HepG2 (cell line): ENCODE measurements at regions not wholly inside any gene's neighbourhood (a gene's known extent, or its start where the extent isn't known, plus 50 kb on each side); places are given as distances from the start of the nearest gene placed in this dataset.

ENCODE experiments used
- CBX5 ChIP-seq: sonication (generic); formaldehyde crosslinking; IDR thresholded peaks from 2 replicates; pipeline ENCODE4 v1.4.0; 2020; ENCODE audit warnings: missing genetic modification reagents, borderline replicate concordance
- CEBPG ChIP-seq: IDR thresholded peaks from 2 replicates; pipeline ENCODE4 v1.6.1; 2016
- NPAS2 ChIP-seq: sonication (generic); formaldehyde crosslinking; IDR thresholded peaks from 2 replicates; pipeline ENCODE4 v1.8.0; 2022; ENCODE audit warnings: mild to moderate bottlenecking, missing genetic modification reagents, borderline replicate concordance
- PRPF4 ChIP-seq: fragments of 200-400 bp; formaldehyde crosslinking; IDR thresholded peaks from 2 replicates; pipeline ENCODE4 v1.6.1; 2016; ENCODE audit warnings: low read length, low read depth; ENCODE audit not compliant: poor library complexity, severe bottlenecking
- THRA ChIP-seq: sonication (generic); formaldehyde crosslinking; IDR thresholded peaks from 2 replicates; pipeline ENCODE4 v1.4.0; 2020; ENCODE audit warnings: missing genetic modification reagents, borderline replicate concordance
- ZFX ChIP-seq: sonication (generic); formaldehyde crosslinking; IDR thresholded peaks from 2 replicates; pipeline ENCODE4 v1.4.0; 2020; ENCODE audit warnings: mild to moderate bottlenecking, low read depth, missing genetic modification reagents, moderate library complexity
- ZNF335 ChIP-seq: sonication (generic); formaldehyde crosslinking; IDR thresholded peaks from 2 replicates; pipeline ENCODE4 v1.4.0; 2020; ENCODE audit warnings: missing genetic modification reagents
- ZNF644 ChIP-seq: IDR thresholded peaks from 2 replicates; pipeline ENCODE4 v1.6.1; 2016; ENCODE audit warnings: low read depth
- ZNF768 ChIP-seq: sonication (generic); formaldehyde crosslinking; IDR thresholded peaks from 2 replicates; pipeline ENCODE4 v1.4.0; 2020; ENCODE audit warnings: missing genetic modification reagents
- TF ChIP-seq, protein P1 (sequence below): sonication (generic); formaldehyde crosslinking; IDR thresholded peaks from 2 replicates; pipeline ENCODE4 v1.5.0; 2020; ENCODE audit warnings: mild to moderate bottlenecking, missing genetic modification reagents, moderate library complexity

DNA sequence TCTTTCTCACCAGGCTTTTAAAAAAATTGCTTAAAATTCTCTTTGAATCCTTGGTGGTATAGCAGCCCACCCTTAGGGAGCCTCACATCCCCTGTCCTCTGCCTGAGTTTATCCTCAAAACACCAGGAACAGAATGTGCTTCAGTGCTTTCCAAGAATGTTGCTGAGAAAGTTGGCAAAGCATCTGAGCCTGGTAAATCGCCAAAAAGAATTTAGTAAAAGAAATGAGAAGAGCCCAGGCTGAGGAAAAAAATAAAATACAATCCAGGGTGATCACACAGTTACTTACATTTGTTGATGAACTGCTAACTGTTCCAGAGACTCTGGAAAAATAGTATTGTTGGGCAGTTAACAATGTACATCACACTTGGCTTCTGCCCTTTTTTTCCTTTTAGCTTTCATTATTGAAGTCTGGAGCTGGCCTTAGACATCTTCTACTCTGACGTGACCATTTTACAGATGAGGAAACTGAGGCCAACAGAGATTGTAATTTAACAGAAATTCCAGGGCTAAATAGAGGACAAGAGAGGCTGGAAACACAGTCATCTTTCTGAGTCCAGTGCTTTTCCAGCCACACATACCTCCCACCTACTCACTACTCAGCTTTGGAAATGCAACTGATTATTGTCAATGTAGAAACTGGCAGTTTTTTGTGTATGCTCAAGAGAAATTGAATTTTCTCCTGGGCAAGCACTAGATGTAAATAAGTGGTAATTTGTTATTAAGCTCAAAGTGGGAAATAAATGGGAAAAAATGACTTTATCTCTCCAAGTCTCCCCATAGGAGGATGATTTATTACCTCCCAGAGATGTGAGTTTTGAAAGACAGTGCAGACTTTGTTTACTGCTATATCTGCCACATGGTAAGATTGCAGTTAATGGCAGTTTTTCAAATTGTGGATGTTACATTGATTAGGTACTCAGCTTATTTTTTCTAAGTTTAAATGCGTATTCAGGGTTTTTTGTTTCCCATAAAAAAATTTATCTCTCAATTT is 86.7 kb upstream of the ALDH1A1 start:
- TF ChIP-seq, protein P1, sequence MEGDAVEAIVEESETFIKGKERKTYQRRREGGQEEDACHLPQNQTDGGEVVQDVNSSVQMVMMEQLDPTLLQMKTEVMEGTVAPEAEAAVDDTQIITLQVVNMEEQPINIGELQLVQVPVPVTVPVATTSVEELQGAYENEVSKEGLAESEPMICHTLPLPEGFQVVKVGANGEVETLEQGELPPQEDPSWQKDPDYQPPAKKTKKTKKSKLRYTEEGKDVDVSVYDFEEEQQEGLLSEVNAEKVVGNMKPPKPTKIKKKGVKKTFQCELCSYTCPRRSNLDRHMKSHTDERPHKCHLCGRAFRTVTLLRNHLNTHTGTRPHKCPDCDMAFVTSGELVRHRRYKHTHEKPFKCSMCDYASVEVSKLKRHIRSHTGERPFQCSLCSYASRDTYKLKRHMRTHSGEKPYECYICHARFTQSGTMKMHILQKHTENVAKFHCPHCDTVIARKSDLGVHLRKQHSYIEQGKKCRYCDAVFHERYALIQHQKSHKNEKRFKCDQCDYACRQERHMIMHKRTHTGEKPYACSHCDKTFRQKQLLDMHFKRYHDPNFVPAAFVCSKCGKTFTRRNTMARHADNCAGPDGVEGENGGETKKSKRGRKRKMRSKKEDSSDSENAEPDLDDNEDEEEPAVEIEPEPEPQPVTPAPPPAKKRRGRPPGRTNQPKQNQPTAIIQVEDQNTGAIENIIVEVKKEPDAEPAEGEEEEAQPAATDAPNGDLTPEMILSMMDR (CRISPR knock-in tag): no peak
- TF ChIP-seq ZFX: no peak
- no peak for TF ChIP-seq CEBPG (CRISPR knock-in tag)
- no peak for TF ChIP-seq ZNF768 (CRISPR knock-in tag)
- TF ChIP-seq THRA (CRISPR knock-in tag): no peak
- no peak for TF ChIP-seq NPAS2
- TF ChIP-seq PRPF4: no peak
- TF ChIP-seq CBX5: no peak
- no peak for TF ChIP-seq ZNF644 (CRISPR knock-in tag)
- no peak for TF ChIP-seq ZNF335
